ENCODE measurements at regions not wholly inside any gene's neighbourhood (a gene's known extent, or its start where the extent isn't known, plus 50 kb on each side); places are given as distances from the start of the nearest gene placed in this dataset.

DNA sequence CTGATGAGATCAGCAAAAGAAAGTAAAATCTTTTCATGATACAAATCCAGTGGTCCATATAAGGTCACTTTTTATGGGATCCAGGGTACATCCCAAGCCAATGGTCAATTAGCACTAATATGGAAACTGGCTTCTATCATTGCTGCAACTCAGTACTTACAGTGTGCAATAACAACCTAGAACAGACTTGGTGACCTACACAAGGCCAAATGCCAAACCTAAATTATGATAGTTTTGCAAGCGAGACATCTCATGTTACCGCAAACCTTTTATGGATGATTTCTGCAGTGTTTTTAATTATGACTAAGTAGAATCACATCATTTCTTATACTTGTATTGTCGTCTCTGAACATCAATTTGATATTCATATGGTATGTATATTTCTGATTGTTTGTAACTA, 583.5 kb upstream of the SEMA3D start:
- H3K4me3 ChIP-seq: no peak overlapping the region
- DNase-seq (ENCODE audit: low spot score in 2 of 2): no peak

GRCh38 chr7:85765698-85766298, 578.9 kb upstream of the SEMA3D start:
- TF ChIP-seq EP300 (IDR thresholded peaks at IDR 0.05) (no peak), POLR2A (IDR thresholded peaks at IDR 0.05) (no peak), POLR2AphosphoS5 (IDR thresholded peaks at IDR 0.05) (no peak)
- TF ChIP-seq, protein P1, sequence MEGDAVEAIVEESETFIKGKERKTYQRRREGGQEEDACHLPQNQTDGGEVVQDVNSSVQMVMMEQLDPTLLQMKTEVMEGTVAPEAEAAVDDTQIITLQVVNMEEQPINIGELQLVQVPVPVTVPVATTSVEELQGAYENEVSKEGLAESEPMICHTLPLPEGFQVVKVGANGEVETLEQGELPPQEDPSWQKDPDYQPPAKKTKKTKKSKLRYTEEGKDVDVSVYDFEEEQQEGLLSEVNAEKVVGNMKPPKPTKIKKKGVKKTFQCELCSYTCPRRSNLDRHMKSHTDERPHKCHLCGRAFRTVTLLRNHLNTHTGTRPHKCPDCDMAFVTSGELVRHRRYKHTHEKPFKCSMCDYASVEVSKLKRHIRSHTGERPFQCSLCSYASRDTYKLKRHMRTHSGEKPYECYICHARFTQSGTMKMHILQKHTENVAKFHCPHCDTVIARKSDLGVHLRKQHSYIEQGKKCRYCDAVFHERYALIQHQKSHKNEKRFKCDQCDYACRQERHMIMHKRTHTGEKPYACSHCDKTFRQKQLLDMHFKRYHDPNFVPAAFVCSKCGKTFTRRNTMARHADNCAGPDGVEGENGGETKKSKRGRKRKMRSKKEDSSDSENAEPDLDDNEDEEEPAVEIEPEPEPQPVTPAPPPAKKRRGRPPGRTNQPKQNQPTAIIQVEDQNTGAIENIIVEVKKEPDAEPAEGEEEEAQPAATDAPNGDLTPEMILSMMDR (IDR thresholded peaks at IDR 0.05): no peak
- H3K36me3 ChIP-seq: no peaks in the 10 kb centered on the region
- DNase-seq (ENCODE audit: low spot score in 2 of 2): no peak
- no peak overlapping the region for H3K4me3 ChIP-seq
- H3K4me1 ChIP-seq: no peaks in the 10 kb centered on the region
- WGBS: 68% methylated on average over 11 of the region's 11 CpGs
- H3K27ac ChIP-seq: no peak overlapping the region
- H3K27me3 ChIP-seq: no peaks in the 10 kb centered on the region
- no peaks in the 10 kb centered on the region for H3K9me3 ChIP-seq

More for the DNA sequence above, 583.5 kb upstream of the SEMA3D start:
- Histone ChIP-seq H3K4me1 (peaks cover 5% of the 10 kb centered on the region), H3K9me3 (no peaks in the 10 kb centered on the region), H3K27me3 (no peaks in the 10 kb centered on the region), H3K36me3 (no peaks in the 10 kb centered on the region), H3K27ac (no peak overlapping the region)
- 66% methylated on average over 3 of the region's 3 CpGs for WGBS
- TF ChIP-seq, protein P1 (IDR thresholded peaks at IDR 0.05): no peak
- TF ChIP-seq POLR2AphosphoS5 (IDR thresholded peaks at IDR 0.05) (no peak), EP300 (IDR thresholded peaks at IDR 0.05) (no peak), POLR2A (IDR thresholded peaks at IDR 0.05) (no peak)

DNA sequence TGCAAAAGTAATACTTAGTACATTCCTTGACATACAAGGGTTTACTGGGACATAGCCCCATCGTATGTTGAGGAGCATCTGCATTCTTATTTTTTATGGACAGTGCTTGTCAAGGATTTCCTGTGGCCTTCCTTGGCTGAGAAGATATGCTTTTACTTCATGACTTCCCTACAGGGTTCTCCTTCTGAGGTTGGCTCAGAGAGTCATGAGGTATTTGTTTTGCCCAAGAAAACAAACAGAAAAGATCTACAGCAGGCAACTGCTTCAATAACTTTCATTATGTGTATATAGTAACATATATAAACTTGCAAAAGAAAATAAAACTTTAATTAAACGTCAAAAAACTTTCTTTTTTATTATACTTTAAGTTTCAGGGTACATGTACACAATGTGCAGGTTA, 577.2 kb upstream of the SEMA3D start:
- no peaks in the 10 kb centered on the region for H3K27me3 ChIP-seq
- no peaks in the 10 kb centered on the region for H3K36me3 ChIP-seq
- TF ChIP-seq POLR2AphosphoS5 (IDR thresholded peaks at IDR 0.05): no peak
- no peak for TF ChIP-seq EP300 (IDR thresholded peaks at IDR 0.05)
- no peak for TF ChIP-seq POLR2A (IDR thresholded peaks at IDR 0.05)
- TF ChIP-seq, protein P1 (IDR thresholded peaks at IDR 0.05): no peak
- H3K27ac ChIP-seq: no peak overlapping the region
- H3K9me3 ChIP-seq: no peaks in the 10 kb centered on the region
- H3K4me1 ChIP-seq: no peaks in the 10 kb centered on the region
- WGBS: 62% methylated on average over 2 of the region's 2 CpGs
- no peak for DNase-seq (ENCODE audit: low spot score in 2 of 2)
- no peak overlapping the region for H3K4me3 ChIP-seq

DNA sequence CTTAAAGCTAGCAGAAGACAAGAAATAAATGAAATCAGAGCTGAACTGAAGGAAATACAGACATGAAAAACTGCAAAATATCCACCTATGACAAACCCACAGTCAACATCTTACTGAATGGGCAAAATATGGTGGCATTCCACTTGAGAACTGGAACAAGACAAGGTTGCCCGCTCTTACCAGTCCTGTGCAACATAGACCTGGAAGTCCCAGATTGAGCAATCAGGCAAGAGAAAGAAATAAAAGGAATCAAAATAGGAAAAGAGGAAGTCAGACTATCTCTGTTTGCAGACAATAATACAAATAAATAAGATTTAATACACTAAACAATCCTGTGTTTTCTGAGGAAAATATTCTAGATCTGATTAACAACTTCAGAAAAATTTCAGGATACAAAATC, 570.5 kb upstream of the SEMA3D start:
- Histone ChIP-seq H3K27ac (no peak overlapping the region), H3K4me1 (no peaks in the 10 kb centered on the region), H3K4me3 (no peak overlapping the region), H3K9me3 (no peaks in the 10 kb centered on the region), H3K27me3 (no peaks in the 10 kb centered on the region), H3K36me3 (no peaks in the 10 kb centered on the region)
- no peak for DNase-seq (ENCODE audit: low spot score in 2 of 2)
- 96% methylated on average over 1 of the region's 1 CpG for WGBS
- TF ChIP-seq, protein P1 (IDR thresholded peaks at IDR 0.05): no peak
- TF ChIP-seq POLR2AphosphoS5 (IDR thresholded peaks at IDR 0.05): no peak
- no peak for TF ChIP-seq EP300 (IDR thresholded peaks at IDR 0.05)
- no peak for TF ChIP-seq POLR2A (IDR thresholded peaks at IDR 0.05)

DNA sequence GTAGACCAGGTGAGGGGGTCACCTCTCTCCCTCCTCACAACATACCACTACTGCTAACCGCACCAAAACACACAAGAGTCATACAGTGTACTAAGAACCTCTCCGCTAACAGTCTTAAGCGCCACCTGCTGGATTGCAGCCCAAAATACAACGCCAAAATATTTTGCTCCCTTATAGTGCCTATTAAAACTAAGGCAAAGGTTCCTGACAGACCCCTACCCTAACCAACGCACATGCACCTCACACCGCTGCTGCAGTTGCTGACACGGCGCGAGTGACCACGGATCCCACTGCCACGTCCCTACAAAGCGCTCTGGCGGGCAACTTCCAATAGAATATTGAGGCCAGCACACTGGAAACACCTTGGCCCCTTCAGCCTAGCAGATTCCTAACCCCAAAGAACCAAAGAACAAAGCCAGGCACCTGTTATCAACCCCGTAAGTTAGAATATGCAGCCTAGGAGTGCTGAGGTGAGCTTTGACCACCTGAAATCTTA, 563.6 kb upstream of the SEMA3D start:
- 61% methylated on average over 11 of the region's 14 CpGs for WGBS
- Histone ChIP-seq H3K27me3 (no peaks in the 10 kb centered on the region), H3K9me3 (no peaks in the 10 kb centered on the region), H3K36me3 (no peaks in the 10 kb centered on the region), H3K4me3 (no peak overlapping the region), H3K4me1 (no peaks in the 10 kb centered on the region), H3K27ac (no peak overlapping the region)
- TF ChIP-seq EP300 (IDR thresholded peaks at IDR 0.05) (no peak), POLR2A (IDR thresholded peaks at IDR 0.05) (no peak), POLR2AphosphoS5 (IDR thresholded peaks at IDR 0.05) (no peak)
- TF ChIP-seq, protein P1 (IDR thresholded peaks at IDR 0.05): no peak
- DNase-seq (ENCODE audit: low spot score in 2 of 2): no peak
